GM04503 (cell line): ENCODE measurements at regions not wholly inside any gene's neighbourhood (a gene's known extent, or its start where the extent isn't known, plus 50 kb on each side); places are given as distances from the start of the nearest gene placed in this dataset.

Experiments
- DNase-seq: peaks from one replicate; pipeline ENCODE4 v3.0.0-alpha.2; 2012; ENCODE audit warnings: low read depth

DNA sequence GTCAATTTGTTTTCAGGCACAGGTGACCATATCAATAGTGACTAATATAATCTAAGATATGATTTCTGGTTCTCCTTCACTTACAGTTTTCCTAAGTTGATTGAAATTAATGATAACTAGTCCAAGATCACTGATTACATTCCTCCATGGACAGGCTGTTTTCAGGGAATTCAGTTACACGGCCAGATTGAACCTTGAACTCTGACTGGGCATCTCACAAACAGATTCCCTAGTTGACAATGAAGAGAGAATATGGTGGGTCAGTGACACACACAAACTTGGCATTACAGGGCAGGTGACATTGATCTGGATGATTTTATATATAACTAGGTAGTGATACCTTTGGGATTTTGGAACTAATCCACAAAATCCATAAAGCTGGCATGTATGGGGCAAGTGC, 110.2 kb upstream of the EGR2 start:
- no peak for DNase-seq

GRCh38 chr10:62924344-62924748, 108.2 kb upstream of the EGR2 start:
- DNase-seq, result no peak

DNA sequence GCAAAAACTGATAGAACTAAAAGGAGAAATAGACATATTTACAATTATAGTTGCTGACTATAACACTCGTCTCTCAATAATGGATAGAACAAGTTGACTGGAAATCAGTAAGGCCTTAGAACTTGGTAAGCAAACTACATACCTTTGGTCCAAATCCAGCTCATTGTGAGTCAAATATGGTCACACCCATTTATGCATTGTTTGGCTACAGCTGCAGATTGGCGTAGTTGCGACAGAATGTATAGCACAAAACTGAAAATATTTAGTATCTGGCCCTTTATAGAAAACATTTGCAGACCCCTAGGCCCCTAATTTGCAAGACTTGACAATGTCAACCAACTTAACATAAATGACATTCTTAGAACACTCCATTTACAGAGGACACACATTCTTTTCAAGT, 103.6 kb upstream of the EGR2 start:
- no peak for DNase-seq

- DNase-seq, result no peak
Observed at GRCh38 chr10:62917475-62918238, 101.5 kb upstream of the EGR2 start.

DNA sequence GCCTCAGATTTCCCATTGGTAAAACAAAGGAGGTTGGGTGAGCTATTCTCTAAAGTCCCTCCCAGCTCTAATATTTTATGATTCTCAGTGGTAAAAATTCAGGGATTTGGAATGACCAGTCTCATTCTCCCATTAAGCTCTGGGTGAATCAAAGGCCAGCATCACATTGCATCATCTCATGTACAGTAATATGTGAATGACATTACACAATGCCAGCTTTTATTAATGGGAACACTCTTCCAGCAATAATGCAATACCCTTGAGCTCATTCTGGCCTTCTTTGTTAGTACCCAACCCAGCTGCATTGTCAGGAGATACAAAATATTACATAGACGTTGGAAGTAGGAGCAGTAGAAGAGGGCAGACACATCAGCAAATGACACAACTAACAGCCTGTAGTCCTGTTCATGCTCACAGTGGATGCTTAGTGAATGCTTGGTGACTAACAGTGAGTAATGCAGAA, 100.0 kb upstream of the EGR2 start:
- DNase-seq, result peak; percentile 93

GRCh38 chr10:62915158-62915557, 99.0 kb upstream of the EGR2 start:
- DNase-seq, result no peak

DNA sequence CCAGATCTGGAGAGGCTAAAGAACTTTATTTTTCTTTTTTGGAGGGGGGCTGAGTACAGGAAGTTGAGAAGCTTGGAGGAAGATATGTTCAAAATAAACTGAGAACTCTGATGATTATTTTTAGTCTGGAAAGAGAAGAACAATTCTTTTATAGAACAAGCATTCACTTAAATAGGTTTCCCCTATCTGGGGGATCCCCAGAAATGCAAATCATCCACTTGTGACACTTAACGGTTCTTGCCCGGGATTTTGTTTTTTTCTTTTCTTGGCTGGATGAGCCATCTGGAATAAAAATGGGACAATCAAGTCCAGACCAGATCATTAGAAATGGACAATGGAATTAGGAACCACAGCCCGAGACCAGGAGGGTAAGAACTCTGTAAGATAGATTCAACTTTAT, 95.9 kb upstream of the EGR2 start:
- DNase-seq, result no peak

DNA sequence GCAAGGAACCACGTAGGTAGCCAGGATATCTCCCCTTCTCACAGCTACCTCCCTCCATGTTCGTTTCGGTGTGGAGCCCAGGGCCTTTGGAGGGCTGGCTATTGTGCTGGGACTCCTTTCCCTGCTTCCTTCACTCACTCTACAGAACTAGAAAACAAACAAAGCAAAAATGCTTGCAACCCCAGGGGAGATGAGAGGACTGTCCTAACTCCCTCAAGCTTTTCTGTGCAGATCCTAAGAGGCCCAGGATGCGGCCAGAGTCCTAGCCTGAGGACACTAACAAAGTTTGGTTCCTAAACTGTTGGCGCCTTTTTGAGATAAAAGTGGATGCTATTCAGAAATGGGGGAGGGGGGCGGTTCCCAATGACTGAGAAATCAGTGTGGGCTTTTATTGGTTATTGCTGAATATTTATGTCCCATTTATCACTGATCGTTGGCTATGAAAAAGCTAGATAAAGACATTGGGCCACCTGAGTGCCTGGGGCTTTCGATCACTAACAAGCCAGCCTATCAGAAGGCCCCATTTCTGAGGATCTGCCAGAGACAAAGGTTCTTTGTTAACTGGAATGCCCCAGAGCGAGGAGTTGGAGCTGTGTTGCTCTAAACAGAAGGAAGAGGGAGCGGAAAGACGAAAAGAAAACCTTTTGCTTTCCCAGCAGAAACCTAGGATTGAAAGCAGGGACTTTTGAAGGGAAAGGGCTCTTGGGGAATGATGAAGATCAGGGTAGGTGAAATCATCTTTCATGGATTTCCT, 95.2 kb upstream of the EGR2 start:
- no peak for DNase-seq

DNA sequence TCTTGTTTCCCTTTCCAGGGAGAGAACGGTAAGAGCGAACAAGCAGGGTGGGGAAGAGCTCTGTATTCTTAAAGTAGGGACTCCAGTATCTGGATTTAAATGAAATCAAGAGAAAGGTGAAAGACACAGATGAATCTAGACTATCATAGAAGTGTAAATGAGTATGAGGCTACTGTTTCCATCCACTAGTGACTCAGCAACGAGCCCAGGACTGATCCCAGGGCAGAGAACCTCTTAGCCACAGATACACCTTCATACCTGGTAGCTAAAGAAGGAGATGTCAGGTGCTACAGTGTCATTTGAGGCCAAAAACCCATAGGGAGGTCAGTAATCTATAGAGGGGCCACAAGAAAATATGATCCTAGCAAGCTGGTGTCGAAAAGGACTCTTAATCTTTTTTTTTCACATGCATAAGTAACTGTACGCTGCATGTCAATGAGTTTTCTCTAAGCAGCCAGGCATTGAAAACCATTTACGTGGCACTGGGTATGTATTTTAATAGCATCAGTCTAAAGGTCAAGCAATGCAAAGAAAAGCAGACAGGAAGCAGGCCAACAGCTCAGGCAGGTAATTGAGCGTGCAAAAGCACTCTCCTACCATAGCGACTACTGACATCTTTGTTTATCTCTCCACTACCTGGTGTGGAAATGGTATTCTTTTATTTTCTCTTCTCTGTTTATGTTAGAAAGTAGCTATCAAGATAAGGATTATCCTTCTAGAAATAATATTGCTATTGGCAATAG, 91.5 kb upstream of the EGR2 start:
- DNase-seq, result no peak

DNA sequence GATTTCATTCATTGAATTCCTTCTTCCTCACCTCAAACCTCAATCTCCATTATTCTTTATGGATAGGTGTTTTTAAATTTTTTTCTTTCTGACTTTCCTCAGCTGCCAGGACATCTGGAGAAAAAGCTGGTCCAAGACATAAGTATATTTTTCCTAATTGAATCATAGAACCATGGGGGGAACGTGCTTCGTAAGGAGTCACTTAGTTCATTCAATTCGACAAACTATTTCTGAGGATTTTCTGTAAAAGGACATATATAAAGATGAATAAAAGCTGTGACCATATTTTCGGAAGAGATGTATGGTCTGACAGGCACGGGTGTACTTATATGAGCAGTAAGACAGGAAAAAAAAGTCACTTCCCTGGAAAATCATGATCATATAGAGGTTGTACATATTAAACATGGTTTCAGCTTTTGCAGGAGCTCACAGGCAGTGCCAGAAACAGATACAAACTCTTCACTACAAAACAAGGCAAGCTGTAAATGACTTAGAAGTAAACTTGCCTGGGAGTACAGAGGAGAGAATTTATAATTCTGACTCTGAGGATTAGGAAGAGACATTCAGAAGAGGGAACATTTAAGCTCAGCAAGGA, 88.2 kb upstream of the EGR2 start:
- no peak for DNase-seq

- no peak for DNase-seq
Observed at GRCh38 chr10:62903828-62904227, 87.7 kb upstream of the EGR2 start.

GRCh38 chr10:62900829-62901571, 84.8 kb upstream of the EGR2 start:
- DNase-seq, result no peak

GRCh38 chr10:62899311-62899710, 83.1 kb upstream of the EGR2 start:
- DNase-seq, result no peak

DNA sequence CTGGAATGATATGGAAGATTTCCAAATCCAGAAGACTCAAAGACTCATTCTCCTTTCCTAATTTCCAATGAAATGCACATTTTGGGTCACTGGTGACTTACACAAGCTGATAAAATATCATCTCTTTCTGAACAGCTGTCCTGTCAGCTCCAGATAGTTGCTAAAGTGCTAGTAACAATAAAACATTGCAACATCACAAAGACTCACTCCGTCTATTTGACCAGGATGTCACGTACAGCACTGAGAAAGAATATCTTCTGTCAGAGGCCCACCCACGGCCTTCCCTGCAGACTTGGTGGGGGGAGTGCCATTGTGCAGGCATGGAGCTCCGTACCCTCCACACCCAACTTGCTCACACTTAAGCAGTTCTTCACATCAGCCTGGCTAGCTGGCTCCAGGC, 78.9 kb upstream of the EGR2 start:
- peak; percentile 75 for DNase-seq

GRCh38 chr10:62894156-62894555, 78.0 kb upstream of the EGR2 start:
- DNase-seq, result no peak

DNA sequence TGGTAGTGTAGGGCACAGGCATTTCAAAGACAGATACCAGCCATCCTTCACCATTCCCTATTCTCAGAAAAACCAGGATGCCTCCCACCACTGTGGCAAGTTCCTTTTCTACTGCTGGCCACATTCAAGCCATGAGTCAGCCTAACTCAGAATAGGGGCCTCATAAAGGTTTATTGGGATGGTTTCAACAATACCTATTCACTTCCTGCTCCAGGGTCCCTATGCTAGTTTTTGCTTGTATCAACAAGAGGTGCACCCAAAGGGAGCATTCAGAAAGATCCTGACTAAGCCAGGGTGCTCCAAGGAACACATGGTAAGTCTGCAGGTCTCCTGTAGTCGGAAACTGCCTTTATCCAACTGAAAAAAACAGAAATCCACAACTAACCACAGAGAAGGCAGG, 76.9 kb upstream of the EGR2 start:
- DNase-seq, result no peak

- no peak for DNase-seq
Observed at GRCh38 chr10:62890395-62890794, 74.2 kb upstream of the EGR2 start.

DNA sequence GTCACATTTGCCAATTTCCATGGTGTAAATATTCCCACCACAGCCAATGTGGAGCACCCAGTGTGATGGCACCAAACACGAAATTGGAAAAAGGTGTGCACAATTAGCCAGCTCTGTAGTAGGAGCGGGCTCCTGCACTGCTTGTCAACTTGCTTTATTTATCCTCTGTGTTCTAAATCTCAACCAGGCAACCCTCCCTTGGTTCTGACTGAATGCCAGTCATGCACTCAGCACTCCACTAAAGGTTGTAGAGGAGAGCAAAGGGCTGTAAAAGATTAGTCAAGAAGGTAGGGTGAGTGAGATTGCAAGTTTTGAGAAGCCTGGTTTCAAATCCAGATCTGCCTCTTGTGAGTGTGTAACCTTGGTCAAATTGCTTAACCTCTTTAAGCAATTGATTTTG, 71.5 kb upstream of the EGR2 start:
- no peak for DNase-seq

DNA sequence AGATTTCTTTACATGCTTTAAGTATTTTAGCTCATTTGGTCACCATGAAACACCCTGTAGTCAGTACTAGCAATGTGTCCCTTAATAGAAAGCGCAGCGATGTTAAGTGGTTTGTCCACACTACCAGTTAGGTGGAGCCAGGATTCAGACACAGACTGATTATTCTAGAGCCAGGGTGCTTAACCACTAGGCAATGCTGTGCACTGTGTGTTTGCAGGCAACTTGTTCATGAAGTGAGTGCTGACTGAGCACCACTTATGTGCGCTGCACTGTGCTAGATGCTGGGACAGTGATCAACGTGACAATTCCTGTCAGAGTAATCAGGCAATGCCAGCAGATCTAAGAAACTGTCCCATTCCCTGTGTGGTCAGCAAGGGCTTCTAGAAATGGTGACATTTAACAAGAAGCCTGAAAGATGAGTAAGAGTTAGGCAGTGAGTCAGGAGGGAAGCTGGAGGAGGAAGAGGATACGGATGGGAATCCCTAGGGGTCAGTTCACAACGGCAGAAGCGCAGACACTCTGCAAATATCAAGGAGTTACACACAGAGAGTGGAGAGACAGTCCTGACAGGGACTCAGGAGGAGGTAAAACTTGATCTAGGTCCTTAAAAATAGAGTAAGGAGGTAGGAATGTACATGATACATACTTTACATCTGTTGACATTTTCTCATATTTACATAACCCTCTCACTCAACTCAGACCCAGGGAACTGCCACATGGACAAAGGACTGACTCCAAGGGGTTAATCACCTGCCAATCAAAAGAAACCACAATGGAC, 69.7 kb upstream of the EGR2 start:
- DNase-seq, result no peak

GRCh38 chr10:62880162-62880561, 64.0 kb upstream of the EGR2 start:
- DNase-seq, result no peak

GRCh38 chr10:62873866-62874265, 57.7 kb upstream of the EGR2 start:
- no peak for DNase-seq
